ENCODE measurements at regions not wholly inside any gene's neighbourhood (a gene's known extent, or its start where the extent isn't known, plus 50 kb on each side); places are given as distances from the start of the nearest gene placed in this dataset.

DNA sequence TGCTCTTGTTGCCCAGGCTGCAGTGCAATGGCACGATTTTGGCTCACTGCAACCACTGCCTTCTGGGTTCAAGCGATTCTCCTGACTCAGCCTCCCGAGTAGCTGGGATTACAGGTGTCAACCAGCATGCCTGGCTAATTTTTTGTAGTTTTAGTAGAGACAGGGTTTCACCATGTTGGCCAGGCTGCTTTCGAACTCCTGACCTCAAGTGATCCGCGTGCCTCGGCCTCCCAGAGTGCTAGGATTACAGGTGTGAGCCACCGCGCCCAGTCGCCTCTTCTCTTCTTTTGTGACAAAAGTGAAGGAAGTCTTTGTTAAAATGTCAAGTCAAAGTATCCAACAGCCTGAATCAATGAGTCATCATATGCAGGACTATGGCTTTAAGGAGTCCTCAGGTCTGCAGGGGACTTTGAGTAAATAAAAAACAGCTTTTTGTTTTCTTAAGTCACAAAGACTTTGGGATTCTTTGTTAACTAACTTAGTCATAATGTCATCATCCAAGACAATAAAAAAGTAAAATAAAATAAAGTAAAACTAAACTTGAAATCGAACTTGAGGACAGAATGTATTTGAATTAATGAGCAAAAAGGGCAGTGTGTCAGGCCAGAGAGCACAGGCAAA, 1153.2 kb downstream of the SUCLG1 start:
- POLR2A ChIA-PET = no interaction called here
- H3K4me1 Mint-ChIP-seq = no peaks in the 10 kb centered on the region
- intact Hi-C loops (cut with micrococcal nuclease) = no loop called here

DNA sequence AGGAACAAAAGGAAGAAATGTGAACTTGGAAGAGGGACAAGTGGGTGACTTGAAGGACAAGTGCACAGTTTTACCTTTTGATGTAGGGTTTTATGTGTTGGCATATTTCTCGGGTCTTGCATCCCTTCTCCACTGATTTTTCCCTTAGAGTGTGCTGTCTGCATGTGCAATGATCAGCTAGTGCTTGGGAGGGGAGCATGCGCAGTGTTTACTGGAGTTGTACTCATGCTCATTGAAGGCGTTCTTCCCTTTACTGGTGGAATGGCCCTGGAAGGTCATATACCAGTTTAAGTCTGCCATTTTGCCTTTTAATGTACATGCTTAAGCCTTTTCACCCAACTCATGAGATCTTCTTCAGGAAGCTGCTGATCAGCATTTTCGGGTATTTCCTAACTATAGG, 1168.0 kb downstream of the SUCLG1 start:
- H3K4me3 Mint-ChIP-seq = no peak overlapping the region
- DNase-seq (no peak), ATAC-seq (no peak)
- no peaks in the 10 kb centered on the region for H3K27me3 Mint-ChIP-seq
- no peaks in the 10 kb centered on the region for H3K36me3 ChIP-seq (ENCODE audit: control insufficient read depth in 2 of 3, insufficient read depth in 3 of 3, low read length in 3 of 3)
- CTCF ChIA-PET = no interaction called here
- no peaks in the 10 kb centered on the region for H3K4me1 Mint-ChIP-seq
- POLR2A ChIA-PET = no interaction called here
- H3K27me3 ChIP-seq (ENCODE audit: control insufficient read depth in 2 of 2, insufficient read depth in 2 of 2, low read length in 2 of 2) = no peaks in the 10 kb centered on the region
- no peaks in the 10 kb centered on the region for H3K4me1 ChIP-seq (ENCODE audit: control insufficient read depth in 2 of 2, insufficient read depth in 2 of 2, low read length in 2 of 2)
- no peak overlapping the region for H3K27ac ChIP-seq (ENCODE audit: low read depth, low read length)
- H3K4me3 ChIP-seq (ENCODE audit: low read length) = no peak overlapping the region
- peaks cover 0 to 13% (median 4%) of the 10 kb centered on the region in 11 donors for H3K9me3 Mint-ChIP-seq
- no peaks in the 10 kb centered on the region for H3K9me3 ChIP-seq (ENCODE audit: control insufficient read depth in 2 of 3, low read length in 3 of 3)
- H3K36me3 Mint-ChIP-seq = no peaks in the 10 kb centered on the region
- intact Hi-C loops (cut with micrococcal nuclease) = no loop called here
- H3K27ac Mint-ChIP-seq = no peak overlapping the region

More for the DNA sequence above, 1153.2 kb downstream of the SUCLG1 start:
- no peaks in the 10 kb centered on the region for H3K9me3 ChIP-seq (ENCODE audit: control insufficient read depth in 2 of 3, low read length in 3 of 3)
- no peaks in the 10 kb centered on the region for H3K36me3 Mint-ChIP-seq
- CTCF ChIA-PET = no interaction called here
- no peaks in the 10 kb centered on the region for H3K27me3 ChIP-seq (ENCODE audit: control insufficient read depth in 2 of 2, insufficient read depth in 2 of 2, low read length in 2 of 2)
- no peak overlapping the region for H3K27ac ChIP-seq (ENCODE audit: low read depth, low read length)
- peaks cover 0 to 10% (median 3%) of the 10 kb centered on the region in 11 donors for H3K9me3 Mint-ChIP-seq
- H3K36me3 ChIP-seq (ENCODE audit: control insufficient read depth in 2 of 3, insufficient read depth in 3 of 3, low read length in 3 of 3) = no peaks in the 10 kb centered on the region
- H3K27ac Mint-ChIP-seq = no peak overlapping the region
- H3K27me3 Mint-ChIP-seq = no peaks in the 10 kb centered on the region
- no peak overlapping the region for H3K4me3 ChIP-seq (ENCODE audit: low read length)
- ATAC-seq = no peak
- H3K4me1 ChIP-seq (ENCODE audit: control insufficient read depth in 2 of 2, insufficient read depth in 2 of 2, low read length in 2 of 2) = no peaks in the 10 kb centered on the region
- no peak overlapping the region for H3K4me3 Mint-ChIP-seq
- DNase-seq = no peak

DNA sequence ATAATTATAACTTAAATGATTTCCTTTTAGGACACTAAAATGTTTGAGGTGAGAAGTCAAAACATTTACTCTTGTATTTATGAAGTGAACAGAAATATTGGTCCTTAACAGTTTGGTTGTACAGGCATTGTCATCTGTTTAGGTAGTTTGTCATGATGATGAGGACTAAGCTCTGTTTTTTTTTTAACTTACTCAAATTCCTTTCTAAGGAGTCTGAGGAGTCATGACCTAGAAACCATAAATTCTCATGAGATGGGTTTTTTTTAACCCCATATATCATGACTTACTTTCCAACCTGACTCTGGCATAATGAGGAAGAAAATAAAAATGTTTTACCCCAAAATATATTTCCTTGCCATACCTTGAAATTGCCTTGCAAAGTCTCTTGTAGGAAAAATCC, 1176.2 kb downstream of the SUCLG1 start:
- ChIA-PET POLR2A (no interaction called here), CTCF (no interaction called here)
- Mint-ChIP-seq H3K4me3 (no peak overlapping the region), H3K36me3 (no peaks in the 10 kb centered on the region), H3K27me3 (no peaks in the 10 kb centered on the region), H3K27ac (no peak overlapping the region), H3K9me3 (peaks cover 0 to 17% (median 2%) of the 10 kb centered on the region in 11 donors), H3K4me1 (no peaks in the 10 kb centered on the region)
- no peak for DNase-seq
- H3K9me3 ChIP-seq (ENCODE audit: control insufficient read depth in 2 of 3, low read length in 3 of 3) = no peaks in the 10 kb centered on the region
- intact Hi-C loops (cut with micrococcal nuclease) = no loop called here
- H3K4me1 ChIP-seq (ENCODE audit: control insufficient read depth in 2 of 2, insufficient read depth in 2 of 2, low read length in 2 of 2) = no peaks in the 10 kb centered on the region
- no peak for ATAC-seq
- H3K27me3 ChIP-seq (ENCODE audit: control insufficient read depth in 2 of 2, insufficient read depth in 2 of 2, low read length in 2 of 2) = no peaks in the 10 kb centered on the region
- H3K27ac ChIP-seq (ENCODE audit: low read depth, low read length) = no peak overlapping the region
- H3K4me3 ChIP-seq (ENCODE audit: low read length) = no peak overlapping the region
- no peaks in the 10 kb centered on the region for H3K36me3 ChIP-seq (ENCODE audit: control insufficient read depth in 2 of 3, insufficient read depth in 3 of 3, low read length in 3 of 3)

DNA sequence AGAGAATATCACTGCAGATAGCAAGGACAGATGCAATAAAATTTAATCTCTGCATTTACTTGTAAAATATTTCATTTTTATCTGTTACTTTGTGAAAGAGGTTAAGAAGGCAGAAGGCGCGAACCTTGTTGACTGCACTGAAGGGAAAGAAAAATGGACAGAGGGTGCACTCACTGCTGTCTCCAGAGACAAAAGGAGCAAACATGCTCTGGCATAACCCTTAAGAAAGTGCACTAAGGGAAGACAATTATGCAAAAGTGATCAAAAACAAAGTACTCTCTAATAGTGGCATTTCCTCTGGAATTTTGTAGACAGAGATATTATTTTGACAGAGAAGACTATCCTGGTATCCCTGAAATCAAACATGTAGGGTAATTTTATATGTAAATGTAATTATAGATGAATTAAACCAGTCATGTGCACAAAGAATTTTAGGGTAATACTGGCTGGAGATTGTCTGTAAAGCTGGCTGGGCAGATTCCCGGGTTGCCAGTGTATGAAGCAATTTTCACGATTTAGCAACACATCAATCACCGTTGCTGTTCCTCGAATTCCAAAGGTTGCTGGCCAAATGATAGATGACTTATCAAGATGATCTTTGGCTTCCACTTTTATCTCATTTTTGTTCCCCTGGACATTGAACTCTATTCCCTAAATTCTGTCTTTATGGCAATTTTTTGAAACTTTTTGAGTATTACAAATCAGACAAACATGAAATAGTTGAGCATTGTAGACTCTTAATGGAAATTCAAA, 1176.9 kb downstream of the SUCLG1 start:
- Mint-ChIP-seq H3K36me3 (no peaks in the 10 kb centered on the region), H3K4me3 (no peak overlapping the region), H3K27ac (no peak overlapping the region), H3K27me3 (no peaks in the 10 kb centered on the region), H3K9me3 (peaks cover 0 to 17% (median 2%) of the 10 kb centered on the region in 11 donors), H3K4me1 (no peaks in the 10 kb centered on the region)
- Histone ChIP-seq H3K27ac (ENCODE audit: low read depth, low read length) (no peak overlapping the region), H3K4me3 (ENCODE audit: low read length) (no peak overlapping the region), H3K36me3 (ENCODE audit: control insufficient read depth in 2 of 3, insufficient read depth in 3 of 3, low read length in 3 of 3) (no peaks in the 10 kb centered on the region), H3K4me1 (ENCODE audit: control insufficient read depth in 2 of 2, insufficient read depth in 2 of 2, low read length in 2 of 2) (no peaks in the 10 kb centered on the region), H3K27me3 (ENCODE audit: control insufficient read depth in 2 of 2, insufficient read depth in 2 of 2, low read length in 2 of 2) (no peaks in the 10 kb centered on the region), H3K9me3 (ENCODE audit: control insufficient read depth in 2 of 3, low read length in 3 of 3) (no peaks in the 10 kb centered on the region)
- DNase-seq = no peak
- POLR2A ChIA-PET = no interaction called here
- CTCF ChIA-PET = no interaction called here
- intact Hi-C loops (cut with micrococcal nuclease) = no loop called here
- no peak for ATAC-seq

DNA sequence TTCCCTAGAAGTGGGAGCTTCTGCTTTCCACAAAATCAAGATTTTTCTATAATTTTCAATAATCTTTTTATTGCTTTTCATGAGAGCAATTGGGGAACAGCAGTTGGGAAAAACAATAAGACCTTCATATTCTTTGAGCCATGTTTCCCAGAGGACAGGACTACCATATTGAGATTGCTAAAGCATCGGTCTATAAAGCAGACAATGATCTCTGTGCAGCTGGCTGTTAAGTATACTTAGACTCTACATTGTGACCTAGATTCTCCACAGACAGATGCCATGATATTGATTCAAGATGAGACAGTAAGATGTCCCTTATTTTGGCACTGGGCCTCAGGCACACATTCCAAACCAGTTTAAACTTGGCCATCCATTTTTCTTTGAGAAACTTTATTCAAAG, 1178.7 kb downstream of the SUCLG1 start:
- no peaks in the 10 kb centered on the region for H3K36me3 Mint-ChIP-seq
- Histone ChIP-seq H3K9me3 (ENCODE audit: control insufficient read depth in 2 of 3, low read length in 3 of 3) (no peaks in the 10 kb centered on the region), H3K27ac (ENCODE audit: low read depth, low read length) (no peak overlapping the region), H3K4me3 (ENCODE audit: low read length) (no peak overlapping the region), H3K36me3 (ENCODE audit: control insufficient read depth in 2 of 3, insufficient read depth in 3 of 3, low read length in 3 of 3) (no peaks in the 10 kb centered on the region), H3K27me3 (ENCODE audit: control insufficient read depth in 2 of 2, insufficient read depth in 2 of 2, low read length in 2 of 2) (no peaks in the 10 kb centered on the region), H3K4me1 (ENCODE audit: control insufficient read depth in 2 of 2, insufficient read depth in 2 of 2, low read length in 2 of 2) (peaks cover 0 to 3% of the 10 kb centered on the region in 2 donors)
- H3K27me3 Mint-ChIP-seq = no peaks in the 10 kb centered on the region
- ChIA-PET POLR2A (no interaction called here), CTCF (no interaction called here)
- intact Hi-C loops (cut with micrococcal nuclease) = no loop called here
- no peak for ATAC-seq
- peaks cover 0 to 17% (median 4%) of the 10 kb centered on the region in 11 donors for H3K9me3 Mint-ChIP-seq
- H3K4me1 Mint-ChIP-seq = no peaks in the 10 kb centered on the region
- no peak for DNase-seq
- H3K27ac Mint-ChIP-seq = no peak overlapping the region
- H3K4me3 Mint-ChIP-seq = no peak overlapping the region

DNA sequence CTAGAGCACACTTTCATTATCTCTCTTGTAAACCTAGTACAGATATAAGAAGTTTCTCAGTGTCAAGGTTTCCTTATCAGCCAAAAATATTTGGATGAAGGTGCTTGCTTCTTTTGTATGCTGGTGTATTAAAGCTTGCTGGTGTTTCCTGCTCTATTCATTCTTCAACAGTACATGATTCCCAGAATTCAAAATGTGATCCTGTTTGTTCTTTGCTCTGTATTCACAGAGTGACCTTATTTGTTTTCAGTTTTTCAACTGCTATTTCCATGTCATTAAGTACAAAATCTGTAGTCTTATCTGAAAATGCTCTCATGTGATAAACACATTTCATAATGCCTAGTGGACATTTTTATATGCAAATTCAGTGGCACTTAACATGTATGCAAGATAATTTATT, 1185.8 kb downstream of the SUCLG1 start:
- H3K36me3 ChIP-seq (ENCODE audit: control insufficient read depth in 2 of 3, insufficient read depth in 3 of 3, low read length in 3 of 3) = no peaks in the 10 kb centered on the region
- no peak overlapping the region for H3K27ac ChIP-seq (ENCODE audit: low read depth, low read length)
- peaks cover 0 to 11% (median 2%) of the 10 kb centered on the region in 11 donors for H3K9me3 Mint-ChIP-seq
- ChIA-PET CTCF (no interaction called here), POLR2A (no interaction called here)
- DNase-seq (no peak), ATAC-seq (no peak)
- H3K27ac Mint-ChIP-seq = no peak overlapping the region
- no peaks in the 10 kb centered on the region for H3K36me3 Mint-ChIP-seq
- H3K27me3 ChIP-seq (ENCODE audit: control insufficient read depth in 2 of 2, insufficient read depth in 2 of 2, low read length in 2 of 2) = no peaks in the 10 kb centered on the region
- no peak overlapping the region for H3K4me3 Mint-ChIP-seq
- H3K4me1 Mint-ChIP-seq = no peaks in the 10 kb centered on the region
- no peaks in the 10 kb centered on the region for H3K27me3 Mint-ChIP-seq
- H3K4me3 ChIP-seq (ENCODE audit: low read length) = no peak overlapping the region
- H3K9me3 ChIP-seq (ENCODE audit: control insufficient read depth in 2 of 3, low read length in 3 of 3) = no peaks in the 10 kb centered on the region
- H3K4me1 ChIP-seq (ENCODE audit: control insufficient read depth in 2 of 2, insufficient read depth in 2 of 2, low read length in 2 of 2) = peaks cover 0 to 3% of the 10 kb centered on the region in 2 donors
- intact Hi-C loops (cut with micrococcal nuclease) = no loop called here

DNA sequence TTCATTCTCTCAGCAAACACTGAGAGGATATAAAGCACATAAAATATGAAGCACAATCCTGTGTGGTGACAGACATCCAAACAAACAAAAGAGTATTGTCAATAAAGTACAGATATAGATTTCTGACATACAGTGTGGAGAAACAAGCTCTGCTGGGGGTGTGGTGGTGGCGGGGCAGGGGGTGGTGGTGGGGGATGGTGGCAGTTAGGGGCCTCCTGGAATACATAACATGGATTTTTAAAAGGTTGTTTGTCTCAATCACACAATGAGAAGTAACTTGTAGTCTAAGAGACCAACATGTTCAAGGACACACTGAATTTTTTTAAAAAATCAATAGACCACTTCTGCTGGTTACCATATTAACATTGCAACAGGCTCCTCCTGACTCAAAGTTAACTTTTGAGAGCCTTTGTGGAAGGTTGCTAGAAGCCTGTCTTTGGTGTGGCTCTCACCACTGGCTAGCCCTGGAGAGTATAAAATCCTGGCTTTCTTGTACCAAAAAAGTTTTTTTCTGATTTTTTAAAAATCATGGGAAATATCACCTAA, 1197.4 kb downstream of the SUCLG1 start:
- Mint-ChIP-seq H3K9me3 (peaks cover 0 to 23% (median 3%) of the 10 kb centered on the region in 11 donors), H3K27ac (no peak overlapping the region), H3K4me1 (no peaks in the 10 kb centered on the region), H3K4me3 (no peak overlapping the region), H3K27me3 (no peaks in the 10 kb centered on the region), H3K36me3 (no peaks in the 10 kb centered on the region)
- Histone ChIP-seq H3K4me3 (ENCODE audit: low read length) (no peak overlapping the region), H3K27me3 (ENCODE audit: control insufficient read depth in 2 of 2, insufficient read depth in 2 of 2, low read length in 2 of 2) (no peaks in the 10 kb centered on the region), H3K36me3 (ENCODE audit: control insufficient read depth in 2 of 3, insufficient read depth in 3 of 3, low read length in 3 of 3) (no peaks in the 10 kb centered on the region), H3K9me3 (ENCODE audit: control insufficient read depth in 2 of 3, low read length in 3 of 3) (no peaks in the 10 kb centered on the region), H3K27ac (ENCODE audit: low read depth, low read length) (no peak overlapping the region), H3K4me1 (ENCODE audit: control insufficient read depth in 2 of 2, insufficient read depth in 2 of 2, low read length in 2 of 2) (no peaks in the 10 kb centered on the region)
- ATAC-seq (no peak), DNase-seq (no peak)
- ChIA-PET CTCF (no interaction called here), POLR2A (no interaction called here)
- intact Hi-C loops (cut with micrococcal nuclease) = no loop called here
